HUDEP-2 (cell line): ENCODE measurements at regions not wholly inside any gene's neighbourhood (a gene's known extent, or its start where the extent isn't known, plus 50 kb on each side); places are given as distances from the start of the nearest gene placed in this dataset.
A peak's percentile ranks its signal among the peaks of the same experiment; 100 is the strongest.
"Not testable (repeated sequence)": the region's sequence is repeated elsewhere in the genome, so short reads cannot be mapped to it uniquely, and the experiment has no call there.

ENCODE experiments used
- DNase-seq, 76 experiments: peaks; one replicate each; lab custom pipeline; 2025; ENCODE audit not compliant: unreplicated experiment in 76 of 76; lab: John Stamatoyannopoulos, UW

DNA sequence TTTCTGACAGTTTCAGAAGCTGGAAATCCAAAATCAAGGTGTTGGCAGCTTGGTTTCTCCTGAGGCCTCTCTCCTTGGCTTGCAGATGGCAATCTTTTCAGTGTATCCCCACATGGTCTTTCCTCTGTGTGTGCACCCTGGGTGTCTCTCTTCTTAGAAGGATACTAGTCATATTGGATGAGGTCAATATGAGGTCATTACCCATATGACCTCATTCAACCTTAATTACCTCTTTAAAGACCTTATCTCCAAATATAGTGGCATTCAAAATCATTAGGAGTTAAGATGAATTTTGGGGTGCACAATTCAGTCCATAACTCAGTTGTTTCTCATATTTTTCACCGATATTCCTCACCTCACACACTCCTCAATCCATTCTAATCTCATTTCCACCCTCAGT lies 92.4 kb upstream of the TGM3 start:
- no peak for DNase-seq

- DNase-seq, result no peak
Measured at GRCh38 chr20:2204021-2204420, 91.8 kb upstream of the TGM3 start.

DNA sequence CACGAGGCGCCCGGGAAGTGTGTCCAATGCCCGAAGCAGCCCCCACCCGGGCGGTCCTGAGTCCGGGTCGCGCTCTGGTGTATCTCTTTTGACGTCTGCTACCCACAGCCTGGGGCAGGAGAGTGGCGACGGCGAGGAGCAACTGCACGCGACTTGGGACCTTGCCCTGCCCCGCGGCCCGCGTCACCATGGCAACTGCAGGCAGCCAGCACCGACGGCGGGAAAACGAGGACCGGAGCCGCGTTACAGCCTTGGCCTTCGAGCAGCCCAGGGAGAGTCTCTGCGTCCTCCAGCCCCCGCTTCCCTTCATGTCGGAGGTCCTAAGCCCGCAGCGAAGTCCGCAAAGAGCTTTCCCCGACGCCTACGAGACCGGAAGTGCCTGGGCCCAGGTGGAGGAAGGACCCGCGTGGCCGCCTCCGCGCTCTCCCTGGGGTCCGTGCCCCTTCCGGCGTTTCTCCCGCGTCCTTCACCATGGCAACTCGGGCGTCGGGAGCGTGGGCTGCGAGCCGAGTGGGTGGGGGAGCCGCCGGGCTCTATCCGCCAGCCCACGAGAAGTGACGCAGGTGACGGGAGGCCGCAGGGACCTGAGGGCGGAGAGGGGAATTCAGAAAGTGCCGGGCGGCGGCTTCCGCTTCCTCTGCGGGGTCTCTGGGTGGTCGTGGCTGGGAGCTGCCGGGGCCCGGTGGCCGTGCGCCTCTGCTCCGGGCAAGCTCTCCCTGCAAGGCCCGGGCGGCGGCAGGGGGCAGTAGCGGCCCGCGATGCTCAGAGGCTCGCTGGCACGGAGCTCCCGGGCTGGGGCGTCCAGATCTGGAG lies 88.6 kb upstream of the TGM3 start:
- peak in 54 of 76 experiments; percentile 1 to 63 (median 32) for DNase-seq

GRCh38 chr20:2207770-2208097 lies 88.1 kb upstream of the TGM3 start:
- no peak for DNase-seq

DNA sequence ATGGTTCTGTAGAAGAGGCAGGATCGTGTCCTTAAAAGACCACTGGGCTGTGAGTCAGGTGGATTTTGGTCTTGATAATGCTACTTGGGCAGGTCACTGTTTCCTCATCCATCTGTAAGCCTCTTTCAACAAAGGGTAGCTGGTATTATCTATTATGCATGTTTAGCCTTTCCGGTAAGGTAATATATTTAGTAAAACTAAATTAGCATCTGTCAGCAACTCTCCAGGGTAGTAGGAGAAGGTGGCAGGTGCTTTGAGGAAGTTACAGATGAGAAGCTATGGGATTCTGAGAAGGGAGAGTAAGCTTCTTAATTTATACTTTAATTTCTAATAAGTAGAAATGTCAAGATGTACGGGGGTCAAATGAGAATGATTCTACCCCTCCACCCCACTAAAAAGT lies 86.9 kb upstream of the TGM3 start:
- DNase-seq, result no peak

- no peak for DNase-seq
Measured at GRCh38 chr20:2210646-2211552, 84.9 kb upstream of the TGM3 start.

- DNase-seq, result no peak
Measured at GRCh38 chr20:2212456-2213015, 83.3 kb upstream of the TGM3 start.

DNA sequence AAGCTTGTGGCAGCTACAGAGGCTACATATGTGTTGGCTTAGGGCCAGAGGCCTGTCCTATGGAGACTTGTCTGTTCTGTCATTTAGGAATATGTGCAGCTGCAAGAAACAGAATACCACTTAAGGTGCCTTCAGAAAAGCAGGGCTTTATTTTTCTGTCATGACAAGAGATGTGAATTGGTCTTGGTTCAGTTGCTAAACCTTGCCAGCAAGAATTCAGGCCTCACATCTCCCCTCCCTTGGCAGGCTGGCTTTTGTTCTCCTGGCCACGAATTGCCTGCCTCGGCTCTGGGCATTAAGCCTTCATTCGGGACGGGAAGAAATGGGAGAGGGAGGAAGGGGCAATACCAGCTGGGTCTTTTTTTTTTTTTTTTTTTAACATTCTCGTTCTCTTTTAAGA lies 82.4 kb upstream of the TGM3 start:
- no peak for DNase-seq

DNA sequence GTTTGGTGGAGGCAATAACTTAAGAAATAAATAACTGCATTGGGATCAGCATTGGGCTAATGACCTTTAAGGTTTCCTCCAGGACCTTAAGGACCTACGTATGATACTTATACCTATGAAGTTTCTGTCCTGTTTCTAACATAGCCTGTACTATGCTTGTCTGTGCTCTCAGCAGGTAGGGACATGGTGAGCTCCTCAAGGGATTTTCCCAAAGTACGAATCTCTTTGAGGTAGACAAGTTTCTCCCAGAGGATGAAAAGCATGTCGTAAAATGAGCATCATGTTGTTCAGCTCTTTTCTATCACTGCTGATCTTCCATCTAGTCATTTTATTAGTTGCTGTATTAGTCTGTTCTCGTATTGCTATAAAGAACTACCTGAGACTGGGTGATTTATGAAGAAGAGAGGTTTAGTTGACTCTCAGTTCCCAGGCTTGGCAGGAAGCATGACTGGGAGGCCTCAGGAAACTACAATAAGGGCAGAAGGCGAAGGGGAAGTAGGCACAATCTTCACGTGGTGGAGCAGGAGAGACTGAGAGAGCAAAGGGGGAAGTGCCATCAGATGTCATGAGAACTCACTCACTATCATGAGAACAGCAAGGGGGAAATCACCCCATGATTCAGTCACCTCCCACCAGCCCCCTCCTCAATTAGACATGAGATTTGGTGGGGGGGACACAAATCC lies 77.8 kb upstream of the TGM3 start:
- DNase-seq, result no peak

DNA sequence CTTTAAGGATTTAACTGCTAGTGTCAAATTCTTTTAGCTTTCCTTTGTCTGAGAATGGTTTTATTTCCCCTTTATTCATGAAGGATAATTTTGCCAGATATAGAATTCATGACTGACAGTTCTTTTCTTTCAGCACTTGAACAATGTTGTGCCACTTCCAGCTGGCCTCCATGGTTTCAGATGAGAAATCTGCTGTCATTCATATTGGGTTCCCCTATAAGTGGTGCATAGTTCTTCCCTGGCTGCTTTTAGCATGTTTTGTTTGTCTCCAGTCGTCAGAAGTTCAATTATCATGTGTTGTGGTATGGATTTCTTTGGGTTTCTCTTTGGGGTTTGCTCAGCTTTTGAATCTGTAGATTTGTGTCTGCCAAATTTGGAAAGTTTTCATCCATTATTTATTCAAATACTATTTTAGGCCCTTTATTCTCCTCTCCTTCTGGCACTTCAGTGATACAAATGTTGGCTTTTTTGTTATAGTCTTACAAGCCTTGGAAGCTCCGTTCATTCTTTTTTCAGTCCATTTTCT lies 76.3 kb upstream of the TGM3 start:
- DNase-seq, result no peak

DNA sequence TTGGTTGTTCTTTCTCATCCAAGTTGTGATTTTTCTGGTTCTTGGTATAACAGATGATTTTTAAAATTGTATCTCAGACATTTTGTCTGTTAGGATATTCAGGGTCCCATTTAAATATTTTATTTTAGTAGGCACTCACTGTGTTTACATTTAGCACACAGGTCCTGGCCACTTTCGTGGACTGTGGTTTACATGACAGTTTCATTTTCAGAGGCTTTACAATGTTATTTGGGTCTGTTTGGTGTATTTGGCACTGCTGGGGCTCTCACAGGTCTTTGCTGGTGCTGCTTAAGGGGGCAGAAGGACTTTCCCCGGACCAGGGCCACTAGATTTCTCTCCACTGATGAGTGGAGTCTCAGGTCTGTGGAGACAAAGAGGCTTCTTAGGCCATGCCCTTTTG lies 75.5 kb upstream of the TGM3 start:
- no peak for DNase-seq

DNA sequence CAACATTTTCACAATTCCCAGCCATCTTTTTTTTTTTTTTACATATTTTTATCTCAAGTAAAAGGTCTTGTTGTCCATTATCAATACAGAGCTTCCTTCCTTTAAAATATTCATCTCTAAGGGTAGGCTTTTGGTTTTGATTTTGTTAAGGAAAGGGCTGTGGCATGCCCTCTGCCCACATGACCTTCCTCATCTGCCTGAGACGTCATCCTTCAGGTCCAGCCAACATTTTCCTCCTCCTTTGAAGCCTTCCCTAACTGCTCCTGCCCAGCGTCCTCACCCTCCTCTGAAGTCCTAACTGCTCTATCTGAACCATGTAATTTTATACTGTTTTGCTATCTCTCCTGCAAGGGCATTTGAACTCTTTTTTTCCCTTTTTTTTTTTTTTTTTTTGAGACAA lies 73.9 kb upstream of the TGM3 start:
- no peak for DNase-seq

DNA sequence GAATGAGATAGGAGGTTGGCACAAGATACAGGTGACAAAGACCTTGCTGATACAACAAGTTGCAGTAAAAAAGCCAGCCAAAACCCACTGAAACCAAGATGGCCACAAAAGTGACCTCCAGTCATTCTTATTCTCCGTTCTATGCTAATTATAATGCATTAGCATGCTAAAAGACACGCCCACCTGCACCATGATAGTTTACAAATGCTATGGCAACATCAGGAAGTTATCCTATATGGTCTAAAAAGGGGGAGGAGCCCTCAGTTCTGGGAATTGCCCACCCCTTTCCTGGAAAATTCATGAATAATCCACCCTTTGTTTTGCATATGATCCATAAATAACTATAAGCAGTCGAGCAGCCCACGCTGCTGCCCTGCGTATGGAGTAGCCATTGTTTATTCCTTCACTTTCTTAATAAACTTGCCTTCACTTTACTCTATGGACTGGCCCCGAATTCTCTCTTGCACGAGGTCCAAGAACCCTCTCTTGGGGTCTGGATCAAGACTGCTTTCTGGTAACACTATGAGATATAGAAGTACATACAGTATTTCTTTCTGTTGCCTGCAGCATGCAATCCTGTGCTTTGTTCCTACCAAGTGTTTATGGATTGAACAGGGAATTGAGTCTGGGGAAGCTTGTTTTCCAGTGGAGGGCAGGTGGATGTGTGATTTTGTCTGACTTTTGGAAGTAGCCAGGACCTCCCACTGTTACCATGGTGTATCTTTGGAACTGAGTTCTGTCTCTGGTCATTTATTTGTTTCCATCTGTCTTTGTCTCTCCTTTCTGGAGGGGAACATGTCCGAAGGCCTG lies 72.0 kb upstream of the TGM3 start:
- no peak for DNase-seq

- no peak for DNase-seq
Measured at GRCh38 chr20:2224368-2224639, 71.5 kb upstream of the TGM3 start.

DNA sequence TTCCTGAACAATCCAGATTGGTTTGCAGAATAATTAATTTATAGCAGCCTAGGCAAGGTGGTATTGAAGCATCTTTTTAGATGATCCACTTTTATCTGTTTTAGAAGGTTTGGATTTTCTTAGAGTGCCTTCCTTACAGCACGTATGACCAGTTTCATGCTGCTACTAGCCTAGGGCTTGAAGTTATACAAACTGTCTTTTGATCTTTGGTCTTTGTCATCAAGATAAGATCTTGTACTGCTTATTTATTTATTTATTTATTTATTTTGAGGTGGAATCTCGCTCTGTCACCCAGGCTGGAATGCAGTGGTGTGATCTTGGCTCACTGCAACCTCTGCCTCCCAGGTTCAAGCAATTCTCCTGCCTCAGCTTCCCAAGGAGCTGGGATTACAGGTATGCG lies 68.5 kb upstream of the TGM3 start:
- not testable (repeated sequence) for DNase-seq

GRCh38 chr20:2227861-2228260 lies 67.9 kb upstream of the TGM3 start:
- DNase-seq, result no peak

GRCh38 chr20:2228926-2229325 lies 66.9 kb upstream of the TGM3 start:
- DNase-seq, result no peak

- DNase-seq, result no peak
Measured at GRCh38 chr20:2230726-2231488, 64.9 kb upstream of the TGM3 start.

GRCh38 chr20:2231701-2232100 lies 64.1 kb upstream of the TGM3 start:
- no peak for DNase-seq
